MM.1S (cell line): ENCODE measurements at regions not wholly inside any gene's neighbourhood (a gene's known extent, or its start where the extent isn't known, plus 50 kb on each side); places are given as distances from the start of the nearest gene placed in this dataset.

Experiments
- DNase-seq: peaks from one replicate; pipeline ENCODE4 v3.0.0-alpha.2; 2015
- H2AFZ ChIP-seq: fragments of 300-600 bp; sonication (generic); 2 replicates; pipeline ENCODE4 v1.6.0; 2016; ENCODE audit warnings: antibody characterized with exemption, low read length
- H3F3A ChIP-seq: fragments of 300-600 bp; sonication (generic); 2 replicates; pipeline ENCODE4 v1.6.1; 2016; ENCODE audit warnings: mild to moderate bottlenecking, antibody characterized with exemption, low read length, moderate library complexity, mixed read lengths; ENCODE audit not compliant: insufficient read depth
- H3K27ac ChIP-seq: fragments of 300-600 bp; sonication (generic); 2 replicates; pipeline ENCODE4 v1.5.1; 2016; ENCODE audit warnings: mild to moderate bottlenecking, low read length
- H3K27me3 ChIP-seq: fragments of 300-600 bp; sonication (generic); replicated peaks from 2 replicates; pipeline ENCODE4 v1.6.0; 2016; ENCODE audit warnings: low read length; ENCODE audit not compliant: insufficient read depth
- H3K36me3 ChIP-seq: fragments of 300-600 bp; sonication (generic); replicated peaks from 2 replicates; pipeline ENCODE4 v1.6.1; 2016; ENCODE audit warnings: mild to moderate bottlenecking, low read length, mixed read lengths; ENCODE audit not compliant: insufficient read depth
- H3K4me1 ChIP-seq: fragments of 300-600 bp; sonication (generic); 2 replicates; pipeline ENCODE4 v1.6.1; 2016; ENCODE audit warnings: low read length, mixed read lengths
- H3K4me2 ChIP-seq: fragments of 300-600 bp; sonication (generic); 2 replicates; pipeline ENCODE4 v1.6.0; 2016; ENCODE audit warnings: low read depth, low read length
- H3K4me3 ChIP-seq: fragments of 300-600 bp; sonication (generic); 2 replicates; pipeline ENCODE4 v1.5.1; 2016; ENCODE audit warnings: low read length, mixed read lengths
- H3K79me2 ChIP-seq: fragments of 300-600 bp; sonication (generic); 2 replicates; pipeline ENCODE4 v1.6.1; 2016; ENCODE audit warnings: mixed run types, low read length, mixed read lengths
- H3K9ac ChIP-seq: fragments of 300-600 bp; sonication (generic); 2 replicates; pipeline ENCODE4 v1.6.1; 2016; ENCODE audit warnings: low read length, mixed read lengths
- H3K9me2 ChIP-seq: fragments of 300-600 bp; sonication (generic); replicated peaks from 2 replicates; pipeline ENCODE4 v1.6.1; 2016; ENCODE audit warnings: mild to moderate bottlenecking, low read length, mixed read lengths; ENCODE audit not compliant: insufficient read depth
- H3K9me3 ChIP-seq: fragments of 300-600 bp; sonication (generic); replicated peaks from 2 replicates; pipeline ENCODE4 v1.6.1; 2016; ENCODE audit warnings: mild to moderate bottlenecking, low read length, mixed read lengths; ENCODE audit not compliant: insufficient read depth
- H4K20me1 ChIP-seq: fragments of 300-600 bp; sonication (generic); 2 replicates; pipeline ENCODE4 v1.6.1; 2016; ENCODE audit warnings: mild to moderate bottlenecking, low read length, moderate library complexity, mixed read lengths; ENCODE audit not compliant: insufficient read depth
- EZH2 ChIP-seq: fragments of 300-600 bp; sonication (generic); optimal IDR thresholded peaks from 2 replicates; pipeline ENCODE3; 2017; ENCODE audit warnings: low read depth, mild to moderate bottlenecking, antibody characterized with exemption, low read length, mixed read lengths
- EZH2phosphoT487 ChIP-seq: fragments of 300-600 bp; sonication (generic); IDR thresholded peaks from 2 replicates; pipeline ENCODE4 v1.6.1; 2018; ENCODE audit warnings: antibody characterized with exemption, low read length
- TF ChIP-seq, protein P1 (sequence below): fragments of 300-600 bp; sonication (generic); IDR thresholded peaks from 2 replicates; pipeline ENCODE4 v1.5.1; 2016; ENCODE audit warnings: antibody characterized with exemption, low read length, mixed read lengths

DNA sequence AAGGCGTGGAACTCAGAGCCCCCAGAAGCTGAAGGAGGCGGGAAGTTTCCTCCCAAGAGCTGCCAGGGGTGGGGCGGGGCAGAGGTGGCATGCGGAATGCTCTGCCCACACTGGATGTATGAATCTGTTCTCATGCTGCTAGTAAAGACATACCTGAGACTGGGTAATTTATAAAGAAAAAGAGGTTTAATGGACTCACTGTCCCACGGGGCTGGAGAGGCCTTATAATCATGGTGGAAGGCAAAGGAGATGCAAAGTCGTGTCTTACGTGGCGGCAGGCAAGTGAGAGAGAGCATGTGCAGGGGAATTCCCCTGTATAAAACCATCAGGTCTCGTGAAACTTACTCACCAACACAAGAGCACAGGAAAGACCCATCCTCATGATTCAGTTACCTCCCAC, 57.6 kb downstream of the SMIM38 start:
- Histone ChIP-seq H3K79me2 (no peaks in the 10 kb centered on the region), H3K27me3 (peaks cover 60% of the 10 kb centered on the region), H2AFZ (no peak overlapping the region), H3K9ac (no peak overlapping the region), H4K20me1 (no peaks in the 10 kb centered on the region), H3K4me3 (no peak overlapping the region), H3K4me1 (no peaks in the 10 kb centered on the region), H3K27ac (no peak overlapping the region), H3K9me2 (no peaks in the 10 kb centered on the region), H3K36me3 (no peaks in the 10 kb centered on the region), H3F3A (no peaks in the 10 kb centered on the region), H3K9me3 (no peaks in the 10 kb centered on the region), H3K4me2 (no peak overlapping the region)
- TF ChIP-seq EZH2 (no peak), EZH2phosphoT487 (no peak)
- TF ChIP-seq, protein P1, sequence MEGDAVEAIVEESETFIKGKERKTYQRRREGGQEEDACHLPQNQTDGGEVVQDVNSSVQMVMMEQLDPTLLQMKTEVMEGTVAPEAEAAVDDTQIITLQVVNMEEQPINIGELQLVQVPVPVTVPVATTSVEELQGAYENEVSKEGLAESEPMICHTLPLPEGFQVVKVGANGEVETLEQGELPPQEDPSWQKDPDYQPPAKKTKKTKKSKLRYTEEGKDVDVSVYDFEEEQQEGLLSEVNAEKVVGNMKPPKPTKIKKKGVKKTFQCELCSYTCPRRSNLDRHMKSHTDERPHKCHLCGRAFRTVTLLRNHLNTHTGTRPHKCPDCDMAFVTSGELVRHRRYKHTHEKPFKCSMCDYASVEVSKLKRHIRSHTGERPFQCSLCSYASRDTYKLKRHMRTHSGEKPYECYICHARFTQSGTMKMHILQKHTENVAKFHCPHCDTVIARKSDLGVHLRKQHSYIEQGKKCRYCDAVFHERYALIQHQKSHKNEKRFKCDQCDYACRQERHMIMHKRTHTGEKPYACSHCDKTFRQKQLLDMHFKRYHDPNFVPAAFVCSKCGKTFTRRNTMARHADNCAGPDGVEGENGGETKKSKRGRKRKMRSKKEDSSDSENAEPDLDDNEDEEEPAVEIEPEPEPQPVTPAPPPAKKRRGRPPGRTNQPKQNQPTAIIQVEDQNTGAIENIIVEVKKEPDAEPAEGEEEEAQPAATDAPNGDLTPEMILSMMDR = no peak
- DNase-seq = no peak

DNA sequence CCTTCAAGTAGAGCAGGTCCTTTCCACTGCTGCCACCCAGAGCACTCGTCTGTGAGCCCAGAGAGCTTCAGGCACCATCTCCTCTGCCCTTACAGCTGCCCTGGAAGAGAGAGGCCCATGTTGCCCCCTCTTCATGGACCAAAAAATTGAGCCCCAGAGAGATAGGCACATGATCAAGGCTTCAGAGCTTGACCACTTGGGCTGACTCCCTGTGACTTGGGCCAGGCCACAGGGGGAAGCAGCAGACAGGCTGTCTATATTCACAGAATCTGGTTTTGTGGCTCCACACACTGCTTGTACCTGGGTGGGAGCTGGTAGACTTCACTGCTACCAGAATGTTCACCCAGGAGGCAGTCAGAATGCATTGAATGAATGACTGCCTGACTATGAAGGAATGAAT, 58.2 kb downstream of the SMIM38 start:
- Histone ChIP-seq H3K27me3 (peaks cover 60% of the 10 kb centered on the region), H3K9me3 (no peaks in the 10 kb centered on the region), H3K4me2 (no peak overlapping the region), H3K27ac (no peak overlapping the region), H3K9ac (no peak overlapping the region), H3K79me2 (no peaks in the 10 kb centered on the region), H3K9me2 (no peaks in the 10 kb centered on the region), H3K36me3 (no peaks in the 10 kb centered on the region), H3F3A (no peaks in the 10 kb centered on the region), H3K4me1 (no peaks in the 10 kb centered on the region), H3K4me3 (no peak overlapping the region), H4K20me1 (no peaks in the 10 kb centered on the region), H2AFZ (no peak overlapping the region)
- DNase-seq = no peak
- no peak for TF ChIP-seq EZH2
- TF ChIP-seq, protein P1 = no peak
- TF ChIP-seq EZH2phosphoT487 = no peak

DNA sequence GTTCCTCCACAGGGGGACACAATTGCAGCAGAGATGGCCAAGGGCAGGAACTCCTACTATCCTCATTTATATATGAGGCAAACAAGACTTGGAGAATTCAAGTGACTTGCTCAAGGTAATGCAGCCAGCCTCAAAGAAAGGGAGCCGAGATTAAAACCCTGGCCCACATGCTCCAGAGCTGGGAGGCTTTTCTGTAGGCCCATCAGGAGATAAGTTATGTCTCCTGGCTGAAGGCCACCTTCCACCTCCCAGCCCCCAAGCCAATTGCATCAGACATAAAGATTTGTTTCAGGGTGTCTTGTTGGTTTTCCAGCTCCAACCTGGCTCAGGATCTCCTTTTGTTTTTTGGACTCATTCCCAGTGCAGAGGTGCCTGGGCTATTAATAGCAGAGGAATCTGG, 59.5 kb downstream of the SMIM38 start:
- no peaks in the 10 kb centered on the region for H3F3A ChIP-seq
- no peak for DNase-seq
- H3K9ac ChIP-seq = no peak overlapping the region
- H3K27ac ChIP-seq = no peak overlapping the region
- H4K20me1 ChIP-seq = no peaks in the 10 kb centered on the region
- H2AFZ ChIP-seq = no peak overlapping the region
- H3K9me2 ChIP-seq = no peaks in the 10 kb centered on the region
- no peaks in the 10 kb centered on the region for H3K36me3 ChIP-seq
- no peaks in the 10 kb centered on the region for H3K79me2 ChIP-seq
- no peaks in the 10 kb centered on the region for H3K9me3 ChIP-seq
- H3K4me3 ChIP-seq = no peak overlapping the region
- H3K27me3 ChIP-seq = peaks cover 60% of the 10 kb centered on the region
- TF ChIP-seq, protein P1 = no peak
- TF ChIP-seq EZH2 = no peak
- TF ChIP-seq EZH2phosphoT487 = no peak
- no peak overlapping the region for H3K4me2 ChIP-seq
- H3K4me1 ChIP-seq = no peaks in the 10 kb centered on the region
